Neural cell (in vitro differentiated cells): ENCODE measurements at regions not wholly inside any gene's neighbourhood (a gene's known extent, or its start where the extent isn't known, plus 50 kb on each side); places are given as distances from the start of the nearest gene placed in this dataset.

Experiments used
- H2AFZ ChIP-seq: fragments of 200-600, 300-800 bp; sonication (generic), shearing (Covaris generic); 2 replicates; pipeline ENCODE4 v1.6.0; 2014; ENCODE audit warnings: low read depth, mild to moderate bottlenecking, antibody characterized with exemption, low read length, moderate library complexity
- H3F3A ChIP-seq: fragments of 200-600 bp; shearing (Covaris generic); 2 replicates; pipeline ENCODE4 v1.6.1; 2016; ENCODE audit warnings: mild to moderate bottlenecking, moderate library complexity, mixed read lengths, antibody characterized with exemption, low read length; ENCODE audit not compliant: insufficient read depth, poor library complexity, severe bottlenecking
- H3K27ac ChIP-seq: fragments of 200-600, 300-800 bp; sonication (generic), shearing (Covaris generic); 2 replicates; pipeline ENCODE4 v1.5.1; 2014; ENCODE audit warnings: mild to moderate bottlenecking, low read length, moderate library complexity
- H3K27me3 ChIP-seq: fragments of 300-800, 200-600 bp; sonication (generic), shearing (Covaris generic); 2 replicates; pipeline ENCODE4 v1.6.0; 2014; ENCODE audit warnings: mild to moderate bottlenecking, low read depth, low read length, moderate library complexity; ENCODE audit not compliant: insufficient read depth
- H3K36me3 ChIP-seq: fragments of 300-800, 200-600 bp; sonication (generic), shearing (Covaris generic); 2 replicates; pipeline ENCODE4 v1.5.1; 2014; ENCODE audit warnings: mild to moderate bottlenecking, antibody characterized with exemption, low read length, moderate library complexity; ENCODE audit not compliant: insufficient read depth
- H3K4me2 ChIP-seq: fragments of 300-800, 200-600 bp; sonication (generic), shearing (Covaris generic); 2 replicates; pipeline ENCODE4 v1.6.0; 2014; ENCODE audit warnings: mild to moderate bottlenecking, low read length
- H3K4me3 ChIP-seq: fragments of 300-800, 200-600 bp; sonication (generic), shearing (Covaris generic); 2 replicates; pipeline ENCODE4 v1.5.1; 2014; ENCODE audit warnings: mild to moderate bottlenecking, low read length, moderate library complexity
- H3K79me2 ChIP-seq: fragments of 200-600 bp; shearing (Covaris generic); replicated peaks from 2 replicates; pipeline ENCODE4 v1.6.0; 2014; ENCODE audit warnings: mild to moderate bottlenecking, low read length, moderate library complexity; ENCODE audit not compliant: insufficient read depth
- H3K9ac ChIP-seq: fragments of 300-800, 200-600 bp; sonication (generic), shearing (Covaris generic); 2 replicates; pipeline ENCODE4 v1.6.1; 2016; ENCODE audit warnings: mild to moderate bottlenecking, low read length, mixed read lengths
- H3K9me2 ChIP-seq: fragments of 200-600 bp; shearing (Covaris generic); 2 replicates; pipeline ENCODE4 v1.6.1; 2016; ENCODE audit warnings: mild to moderate bottlenecking, low read length, mixed read lengths; ENCODE audit not compliant: insufficient read depth
- H3K9me3 ChIP-seq: fragments of 200-600, 300-800 bp; sonication (generic), shearing (Covaris generic); 2 replicates; pipeline ENCODE4 v1.6.1; 2016; ENCODE audit warnings: mild to moderate bottlenecking, mixed run types, low read length, moderate library complexity, mixed read lengths
- H4K20me1 ChIP-seq: fragments of 200-600 bp; shearing (Covaris generic); 2 replicates; pipeline ENCODE4 v1.6.1; 2016; ENCODE audit warnings: mild to moderate bottlenecking, mixed run types; ENCODE audit not compliant: insufficient read depth
- CTCF ChIP-seq: fragments of 450-650 bp; IDR thresholded peaks from 2 replicates; pipeline ENCODE4 v1.5.1; 2014; ENCODE audit warnings: antibody characterized with exemption, mild to moderate bottlenecking, moderate library complexity; ENCODE audit not compliant: poor library complexity, severe bottlenecking
- EZH2 ChIP-seq: fragments of 200-600, 300-800 bp; shearing (Covaris generic), sonication (generic); IDR thresholded peaks from 2 replicates; pipeline ENCODE4 v1.6.1; 2014; ENCODE audit warnings: antibody characterized with exemption, low read length, borderline replicate concordance, mild to moderate bottlenecking; ENCODE audit not compliant: insufficient read depth, poor library complexity, severe bottlenecking
- MXI1 ChIP-seq: fragments of 450-650 bp; conservative IDR thresholded peaks from 2 replicates; pipeline ENCODE4 v1.6.1; 2014; ENCODE audit warnings: antibody characterized with exemption, mild to moderate bottlenecking; ENCODE audit not compliant: poor library complexity, severe bottlenecking
- REST ChIP-seq: IDR thresholded peaks from 2 replicates; pipeline ENCODE4 v1.6.1; 2012; ENCODE audit warnings: borderline replicate concordance
- SMC3 ChIP-seq: fragments of 450-650 bp; conservative IDR thresholded peaks from 2 replicates; pipeline ENCODE4 v1.6.1; 2014; ENCODE audit warnings: antibody characterized with exemption, mild to moderate bottlenecking, moderate library complexity; ENCODE audit not compliant: poor library complexity
- TAF1 ChIP-seq: IDR thresholded peaks from 2 replicates; pipeline ENCODE4 v1.6.1; 2012; ENCODE audit warnings: low read depth

GRCh38 chr11:79758325-79758724, 317.5 kb upstream of the TENM4 start:
- H3K36me3 ChIP-seq, result no peaks in the 10 kb centered on the region
- H3F3A ChIP-seq, result no peaks in the 10 kb centered on the region
- no peak overlapping the region for H3K27ac ChIP-seq
- no peak overlapping the region for H3K4me2 ChIP-seq
- H3K79me2 ChIP-seq, result no peaks in the 10 kb centered on the region
- no peak overlapping the region for H3K4me3 ChIP-seq
- H4K20me1 ChIP-seq, result no peaks in the 10 kb centered on the region
- no peak overlapping the region for H3K9ac ChIP-seq
- no peak overlapping the region for H2AFZ ChIP-seq
- H3K27me3 ChIP-seq, result no peaks in the 10 kb centered on the region
- H3K9me2 ChIP-seq, result no peaks in the 10 kb centered on the region
- TF ChIP-seq SMC3, result no peak
- no peak for TF ChIP-seq CTCF
- TF ChIP-seq MXI1, result no peak
- TF ChIP-seq EZH2, result no peak
- no peaks in the 10 kb centered on the region for H3K9me3 ChIP-seq

- no peak for TF ChIP-seq MXI1
- TF ChIP-seq CTCF, result no peak
- no peak for TF ChIP-seq TAF1
- Histone ChIP-seq H3K27ac (peak overlapping the region; percentile 2), H3K79me2 (no peaks in the 10 kb centered on the region)
Measured at GRCh38 chr11:79747406-79747805, 306.6 kb upstream of the TENM4 start.

GRCh38 chr11:79744941-79745340, 304.1 kb upstream of the TENM4 start:
- Histone ChIP-seq H3K36me3 (no peaks in the 10 kb centered on the region), H3K9me3 (no peaks in the 10 kb centered on the region), H3K4me3 (no peak overlapping the region), H3K9ac (no peak overlapping the region), H2AFZ (no peak overlapping the region), H4K20me1 (no peaks in the 10 kb centered on the region), H3F3A (no peaks in the 10 kb centered on the region), H3K27me3 (no peaks in the 10 kb centered on the region), H3K27ac (no peak overlapping the region), H3K4me2 (no peak overlapping the region), H3K79me2 (no peaks in the 10 kb centered on the region), H3K9me2 (no peaks in the 10 kb centered on the region)
- TF ChIP-seq EZH2, result no peak
- TF ChIP-seq MXI1, result no peak
- no peak for TF ChIP-seq SMC3
- TF ChIP-seq REST, result no peak

More at GRCh38 chr11:79747406-79747805, 306.6 kb upstream of the TENM4 start:
- Histone ChIP-seq H4K20me1 (no peaks in the 10 kb centered on the region), H3K9me2 (no peaks in the 10 kb centered on the region), H3K4me2 (no peak overlapping the region), H3K4me3 (no peak overlapping the region), H3K9ac (no peak overlapping the region), H2AFZ (no peak overlapping the region), H3F3A (no peaks in the 10 kb centered on the region), H3K9me3 (no peaks in the 10 kb centered on the region), H3K27me3 (no peaks in the 10 kb centered on the region), H3K36me3 (no peaks in the 10 kb centered on the region)
